Ramos (cell line): ENCODE measurements at regions not wholly inside any gene's neighbourhood (a gene's known extent, or its start where the extent isn't known, plus 50 kb on each side); places are given as distances from the start of the nearest gene placed in this dataset.

Source experiments
- in situ Hi-C: fragments of 300-500 bp; cut with MboI; formaldehyde crosslinking; loops from one replicate; pipeline ENCODE4 v1.14.3; 2022; ENCODE audit warnings: low sequenced_read_pairs; ENCODE audit not compliant: unreplicated experiment

DNA sequence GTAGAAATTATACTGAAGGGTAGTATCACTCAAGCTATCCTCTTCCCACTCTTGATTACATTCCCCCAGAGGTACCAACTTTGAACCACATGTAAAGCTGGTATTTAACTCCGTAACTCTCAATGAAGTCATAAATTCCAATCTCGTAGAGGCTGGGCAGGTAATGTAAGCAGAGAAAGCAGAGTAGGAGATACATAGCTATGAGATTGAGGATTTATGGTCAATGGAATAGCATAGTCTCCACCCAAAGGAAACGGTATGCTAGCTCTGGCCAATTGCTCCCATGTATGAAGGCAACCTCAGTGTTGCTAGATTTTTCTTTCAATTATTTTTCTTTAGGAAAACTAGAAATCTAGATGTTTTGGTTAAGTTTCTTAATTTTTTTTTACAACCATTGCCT, 163.1 kb upstream of the NRIP1 start:
- in situ Hi-C loops = no loop called here

GRCh38 chr21:15229390-15229789, 164.6 kb upstream of the NRIP1 start:
- in situ Hi-C loops = no loop called here

DNA sequence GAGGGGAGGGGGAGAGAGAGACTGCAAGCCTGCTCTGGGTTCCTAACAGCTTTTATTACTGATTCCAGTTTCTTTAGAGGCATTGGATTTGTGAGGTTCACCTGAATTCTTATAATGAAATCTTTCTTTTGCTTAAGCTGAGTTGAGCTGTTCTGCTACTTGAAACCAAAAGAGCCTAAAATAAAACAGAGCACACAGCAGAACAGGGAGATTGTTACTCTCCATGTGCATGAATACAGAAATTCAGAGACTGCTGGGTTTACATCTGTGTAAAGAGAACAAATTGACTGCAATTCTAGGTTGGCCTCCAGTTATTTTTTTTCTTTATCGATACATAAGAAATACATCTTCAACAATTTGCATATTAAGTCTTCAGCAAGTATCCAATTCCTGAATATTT, 168.8 kb upstream of the NRIP1 start:
- in situ Hi-C loops = no loop called here

DNA sequence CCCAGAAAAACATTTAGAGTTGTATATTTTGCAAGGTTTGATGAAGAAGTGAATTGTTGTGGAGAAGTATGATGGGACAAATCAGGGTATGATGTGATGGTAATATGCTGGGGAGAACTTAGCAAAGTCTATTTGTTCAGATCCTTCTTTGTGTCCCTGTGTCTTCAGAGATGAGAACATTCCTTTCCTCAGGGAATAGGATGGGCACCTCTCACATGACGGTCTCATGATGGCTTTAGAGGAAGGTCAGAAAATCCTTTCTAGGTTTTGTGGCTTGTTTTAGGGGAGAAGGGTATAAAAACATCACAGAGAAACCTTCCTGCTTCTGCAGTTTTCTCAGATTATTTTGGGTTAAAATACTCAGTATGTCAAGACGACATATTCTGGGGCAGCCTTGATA, 171.3 kb upstream of the NRIP1 start:
- in situ Hi-C loops = no loop called here

GRCh38 chr21:15240848-15241247, 176.0 kb upstream of the NRIP1 start:
- in situ Hi-C loops = no loop called here

DNA sequence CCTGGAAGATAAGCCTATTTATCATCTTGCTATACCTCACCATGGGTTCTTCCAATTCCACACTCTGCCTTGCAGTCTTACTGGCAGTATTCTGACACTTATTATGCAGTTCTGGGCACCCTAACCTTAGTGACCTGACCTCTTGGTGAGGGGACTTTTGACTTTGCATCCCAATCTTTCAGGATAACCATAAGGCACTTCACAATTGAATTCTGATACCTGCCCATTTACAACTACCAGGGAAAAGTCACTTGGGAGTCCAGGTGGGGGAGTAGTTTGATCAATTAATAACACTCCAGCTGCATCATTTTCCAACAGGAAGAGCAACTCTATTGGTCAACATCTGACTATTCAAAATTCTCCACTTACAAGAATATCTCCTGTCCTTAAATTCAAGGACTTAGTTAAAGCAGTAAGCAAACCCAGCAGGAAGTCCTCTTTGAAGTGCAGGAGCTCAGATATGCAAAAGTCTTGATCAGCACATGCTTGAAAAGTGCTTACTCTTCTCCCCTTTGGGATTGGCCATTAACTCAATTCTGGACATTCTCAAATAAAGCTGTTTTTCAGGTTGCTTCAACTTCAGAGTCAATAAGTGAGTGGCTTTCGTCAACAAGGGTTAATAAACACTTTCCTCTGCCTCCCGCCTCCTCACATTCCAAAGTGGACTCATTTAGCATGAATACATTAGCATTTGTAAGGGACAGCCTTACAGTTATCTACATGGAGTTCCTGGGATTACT, 177.4 kb upstream of the NRIP1 start:
- in situ Hi-C loops = no loop called here

GRCh38 chr21:15242906-15243305, 178.1 kb upstream of the NRIP1 start:
- in situ Hi-C loops = no loop called here

- in situ Hi-C loops = no loop called here
Measured at GRCh38 chr21:15243406-15243805, 178.6 kb upstream of the NRIP1 start.

DNA sequence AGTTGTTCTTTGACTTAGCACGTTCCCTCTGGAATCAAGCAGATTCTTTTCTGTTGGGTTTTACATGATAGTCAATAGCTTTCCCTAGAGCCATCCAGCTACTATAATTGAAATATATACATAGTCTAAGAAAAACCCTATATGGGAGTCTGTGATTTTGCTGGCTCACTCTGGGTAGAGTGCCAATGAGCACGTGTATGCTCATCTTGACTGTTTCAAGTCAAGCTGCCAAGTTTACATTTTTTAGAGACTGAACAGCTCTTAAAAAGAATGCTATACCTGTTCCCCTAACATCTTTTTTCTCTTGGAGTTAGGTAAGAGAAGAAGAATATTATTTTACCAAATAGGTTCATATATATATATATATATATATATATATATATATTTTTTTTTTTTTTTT, 182.8 kb upstream of the NRIP1 start:
- in situ Hi-C loops = no loop called here

- in situ Hi-C loops = no loop called here
Measured at GRCh38 chr21:15249285-15249993, 184.6 kb upstream of the NRIP1 start.

DNA sequence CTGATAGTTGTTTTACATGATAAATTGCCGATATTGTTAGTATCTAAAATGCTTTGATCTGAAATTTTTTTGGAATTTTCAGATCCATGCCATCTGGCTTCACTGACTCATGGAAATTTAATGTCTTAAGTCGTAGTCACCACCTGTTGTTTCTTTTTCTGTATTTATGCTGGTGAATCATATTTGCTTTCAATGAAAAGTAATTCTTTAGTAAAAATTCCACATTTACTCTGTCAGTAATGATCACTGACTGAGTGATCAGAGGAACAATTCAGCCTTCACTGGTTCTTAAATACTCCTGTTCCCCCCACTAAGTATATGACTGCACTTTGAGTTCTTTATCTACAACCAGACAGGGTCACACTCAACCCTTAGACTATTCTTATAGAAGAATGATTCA, 185.6 kb upstream of the NRIP1 start:
- in situ Hi-C loops = no loop called here

GRCh38 chr21:15252431-15252830, 187.6 kb upstream of the NRIP1 start:
- in situ Hi-C loops = no loop called here

DNA sequence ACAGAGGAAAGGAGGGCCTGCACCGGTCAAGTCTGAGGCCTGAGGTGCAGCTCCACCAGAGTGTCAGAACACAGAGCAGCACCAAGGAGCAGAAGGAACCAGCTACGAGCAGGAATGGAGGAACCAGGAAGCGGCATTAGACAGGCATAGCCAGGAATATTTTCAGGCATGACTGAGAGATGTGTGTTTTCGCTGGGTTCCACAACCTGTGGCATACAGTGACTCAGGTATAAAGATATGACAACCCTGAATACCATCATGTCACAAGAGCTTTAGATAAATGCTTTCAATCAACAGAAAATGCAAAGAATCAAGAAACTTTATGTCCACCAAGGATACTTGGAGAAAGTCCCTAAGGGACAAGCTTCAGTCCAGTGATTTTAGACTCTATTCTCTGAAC, 189.3 kb upstream of the NRIP1 start:
- in situ Hi-C loops = no loop called here

DNA sequence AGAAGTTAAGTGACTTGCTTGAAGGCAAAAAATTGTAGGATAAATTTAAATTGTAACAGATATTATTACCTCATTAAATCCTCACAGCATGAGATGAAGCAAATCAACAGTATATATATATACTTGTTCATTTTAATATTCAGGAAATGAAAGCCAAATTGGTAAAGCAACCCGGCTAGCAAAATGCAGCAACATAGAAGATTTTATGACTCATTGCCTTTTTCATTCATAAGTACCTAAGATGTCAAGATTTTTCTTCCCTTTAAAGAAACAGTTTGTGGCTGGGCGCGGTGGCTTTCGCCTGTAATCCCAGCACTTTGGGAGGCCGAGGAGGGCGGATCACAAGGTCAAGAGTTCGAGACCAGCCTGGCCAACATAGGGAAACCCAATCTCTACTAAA, 190.5 kb upstream of the NRIP1 start:
- in situ Hi-C loops = no loop called here

DNA sequence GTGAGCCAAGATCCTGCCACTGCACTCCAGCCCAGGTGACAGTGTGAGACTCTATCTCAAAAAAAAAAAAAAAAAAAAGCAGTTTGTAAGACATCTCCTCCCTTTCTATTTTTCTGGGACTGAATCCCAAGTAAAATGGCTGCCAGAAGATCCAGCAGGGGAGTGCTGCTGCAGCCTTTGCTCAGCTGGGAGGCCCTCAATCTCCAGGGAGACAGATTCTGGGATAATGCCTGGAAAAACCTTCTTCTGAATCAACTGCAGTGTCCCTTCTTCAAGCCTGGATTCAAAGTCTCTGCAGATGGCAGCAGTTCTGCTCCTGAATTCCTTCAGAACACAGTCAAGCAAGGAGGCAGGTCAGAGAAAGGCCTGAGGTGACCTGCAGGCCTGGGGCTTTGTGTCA, 191.0 kb upstream of the NRIP1 start:
- in situ Hi-C loops = no loop called here

GRCh38 chr21:15256996-15257395, 192.2 kb upstream of the NRIP1 start:
- in situ Hi-C loops = no loop called here

DNA sequence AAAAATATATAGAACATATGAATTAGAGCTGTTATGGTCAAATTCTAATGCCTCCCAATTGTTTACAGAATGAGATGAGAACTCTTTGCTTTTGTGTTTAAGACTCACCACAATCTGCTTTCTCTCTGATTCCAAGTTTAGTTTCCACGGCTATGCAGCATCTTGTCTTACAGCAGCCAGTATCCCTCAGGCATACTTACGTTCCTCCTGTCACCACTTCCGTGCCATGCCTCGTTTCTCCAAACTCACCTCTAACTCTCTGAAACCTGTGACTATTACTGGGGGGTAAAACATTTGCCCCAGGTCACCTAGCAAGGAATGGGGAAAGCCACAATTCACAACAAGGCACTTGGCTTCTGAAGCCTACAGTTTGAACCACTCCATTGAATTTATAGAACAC, 192.8 kb upstream of the NRIP1 start:
- in situ Hi-C loops = no loop called here

- in situ Hi-C loops = no loop called here
Measured at GRCh38 chr21:15259824-15260223, 195.0 kb upstream of the NRIP1 start.

DNA sequence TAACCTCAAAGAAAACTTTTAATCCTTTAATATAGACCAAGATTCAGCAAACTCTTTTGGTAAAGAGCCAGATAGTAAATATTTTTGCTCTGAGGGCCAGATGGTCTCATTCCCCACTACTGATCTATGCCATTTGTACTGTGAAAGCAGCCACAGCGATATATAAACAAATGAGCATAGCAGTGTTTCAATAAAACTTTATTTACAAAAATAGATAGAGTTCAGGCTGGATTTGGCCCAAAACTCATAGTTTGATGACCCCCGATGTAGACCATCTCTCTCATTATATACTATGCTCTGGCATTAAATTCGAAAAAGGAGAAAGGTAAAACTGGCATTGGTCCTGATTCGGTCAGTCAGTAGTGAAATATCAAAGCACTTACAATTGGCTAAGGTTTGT, 195.8 kb upstream of the NRIP1 start:
- in situ Hi-C loops = no loop called here

DNA sequence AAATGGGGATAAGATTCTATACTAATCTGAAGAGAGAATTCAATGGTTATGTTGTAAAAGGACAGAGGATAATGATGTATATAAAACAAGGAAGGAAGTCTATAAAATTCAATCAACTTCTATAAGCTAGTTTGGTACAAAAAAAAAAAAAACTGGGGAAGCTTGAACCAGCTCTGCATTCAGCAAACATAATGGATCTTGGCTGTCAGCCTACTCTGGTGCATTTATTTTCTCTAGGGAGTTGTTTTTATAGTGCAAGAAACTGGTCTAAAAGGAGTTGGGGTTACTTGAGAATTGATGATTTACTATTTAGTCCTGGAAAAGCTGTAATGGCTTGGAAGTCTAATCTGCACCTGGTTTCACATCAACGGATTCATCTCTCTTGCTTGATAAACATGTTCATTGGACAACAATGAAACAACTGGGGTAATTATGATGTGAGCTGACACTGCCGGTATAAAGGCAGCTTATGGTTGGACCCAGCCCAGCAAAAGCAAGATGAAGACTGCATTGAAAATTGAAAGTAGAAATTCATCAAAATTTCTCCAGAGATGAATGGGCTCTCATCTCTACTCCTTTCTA, 199.4 kb upstream of the NRIP1 start:
- in situ Hi-C loops = no loop called here

DNA sequence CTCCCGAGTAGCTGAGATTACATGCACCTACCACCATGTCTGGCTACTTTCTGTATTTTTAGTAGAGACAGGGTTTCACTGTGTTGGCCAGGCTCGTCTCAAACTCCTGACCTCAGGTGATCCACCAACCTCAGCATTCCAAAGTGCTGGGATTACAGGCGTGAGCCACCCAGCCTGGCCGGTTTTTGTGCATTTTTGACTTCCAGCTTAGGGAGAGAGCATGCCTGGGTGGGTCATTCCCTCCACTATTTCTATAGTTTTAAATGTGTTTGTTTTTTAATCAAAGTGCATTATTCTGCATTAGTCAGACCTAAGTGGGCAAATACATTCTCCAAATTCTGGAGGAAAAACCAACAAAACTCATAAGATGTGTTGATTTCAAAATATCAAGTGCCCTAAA, 207.4 kb upstream of the NRIP1 start:
- in situ Hi-C loops = no loop called here

- in situ Hi-C loops = no loop called here
Measured at GRCh38 chr21:15272591-15272990, 207.8 kb upstream of the NRIP1 start.
